ENCODE measurements at regions not wholly inside any gene's neighbourhood (a gene's known extent, or its start where the extent isn't known, plus 50 kb on each side); places are given as distances from the start of the nearest gene placed in this dataset.
A peak's percentile ranks its signal among the peaks of the same experiment; 100 is the strongest.

- DNase-seq (ENCODE audit: low spot score) = no peak
These were observed 239.1 kb downstream of the ASXL3 start for GRCh38 chr18:33817096-33817495.

GRCh38 chr18:33814546-33814945 is 236.5 kb downstream of the ASXL3 start:
- no peak for DNase-seq (ENCODE audit: low spot score)

- DNase-seq (ENCODE audit: low spot score) = no peak
These were observed 234.2 kb downstream of the ASXL3 start for GRCh38 chr18:33812186-33812585.

GRCh38 chr18:33805592-33805991 is 227.6 kb downstream of the ASXL3 start:
- no peak for DNase-seq (ENCODE audit: low spot score)

- DNase-seq (ENCODE audit: low spot score) = peak; percentile 63
These were observed 226.2 kb downstream of the ASXL3 start for GRCh38 chr18:33804258-33804657.

- no peak for DNase-seq (ENCODE audit: low spot score)
These were observed 225.6 kb downstream of the ASXL3 start for GRCh38 chr18:33803636-33804035.

- no peak for DNase-seq (ENCODE audit: low spot score)
These were observed 224.9 kb downstream of the ASXL3 start for GRCh38 chr18:33802955-33803354.
